HCT116 (cell line): ENCODE measurements at regions not wholly inside any gene's neighbourhood (a gene's known extent, or its start where the extent isn't known, plus 50 kb on each side); places are given as distances from the start of the nearest gene placed in this dataset.

Source experiments
- ATAC-seq: fragments of 200-7000 bp; cut with Tn5 transposase; 2 replicates; pipeline ENCODE4 v1.9.1; 2020; ENCODE audit warnings: mild to moderate bottlenecking, moderate library complexity
- BruUV-seq: library from RNA; stranded (reverse); fragments of 400-500 nt; replicated peaks from 2 replicates; lab custom pipeline; 2021; lab: Mats Ljungman, UMichigan
- CTCF ChIA-PET: fragments of 300-600 bp; sonication (Branson Sonifier 250); formaldehyde crosslinking; loops from one replicate; lab custom pipeline; 2021; ENCODE audit warnings: antibody characterized with exemption; lab: Charles Lee
- POLR2A ChIA-PET: fragments of 300-600, 350-600 bp; sonication (Branson Sonifier 250); formaldehyde crosslinking; loops from one replicate; lab custom pipeline; 2021; ENCODE audit warnings: antibody characterized with exemption; lab: Charles Lee
- RAD21 ChIA-PET, 2 experiments: fragments of 300-600 bp; sonication (Branson Sonifier 250); formaldehyde crosslinking; loops; one replicate each; lab custom pipeline; 2023; ENCODE audit warnings: low total read pairs in 2 of 2; ENCODE audit not compliant: uncharacterized antibody in 2 of 2, unreplicated experiment in 2 of 2, low non-redundant PET in 1 of 2; lab: Charles Lee
- DNase-seq: peaks from one replicate; pipeline ENCODE4 v3.0.0-alpha.2; 2010; ENCODE audit warnings: low read depth, low spot score
- H2AFZ ChIP-seq: fragments of 200-600 bp; shearing (Covaris generic), sonication (generic); 2 replicates; pipeline ENCODE4 v1.6.1; 2017; ENCODE audit warnings: low read depth, mixed run types, mixed read lengths, antibody characterized with exemption, low read length; ENCODE audit not compliant: poor library complexity, severe bottlenecking
- H3K27ac ChIP-seq: 2 replicates; pipeline ENCODE4 v1.5.1; 2012; ENCODE audit warnings: low read depth, low read length
- H3K27me3 ChIP-seq: fragments of 200-600 bp; sonication (generic); 2 replicates; pipeline ENCODE4 v1.6.1; 2016; ENCODE audit warnings: mixed run types, low read length, mixed read lengths; ENCODE audit not compliant: insufficient read depth
- H3K36me3 ChIP-seq, 2 experiments: fragments of 200-500 bp in 1 of 2; fragments of 200-600 bp in 1 of 2; sonication (Bioruptor generic) in 1 of 2; sonication (generic) in 1 of 2; 2 replicates each; pipeline versions ENCODE4 v1.5.1 to v1.6.1; 2014 to 2016; ENCODE audit warnings: low read length in 2 of 2, inconsistent platforms in 1 of 2, mixed read lengths in 1 of 2, mixed run types in 1 of 2; ENCODE audit not compliant: insufficient read depth in 2 of 2, control insufficient read depth in 1 of 2
- H3K4me1 ChIP-seq, 2 experiments: fragments of 200-600 bp in 1 of 2; sonication (generic) in 1 of 2; 2 replicates each; pipeline versions ENCODE4 v1.5.1 to v1.6.1; 2012 to 2017; ENCODE audit warnings: low read length in 2 of 2, inconsistent platforms in 1 of 2, mild to moderate bottlenecking in 1 of 2, mixed read lengths in 1 of 2, mixed run types in 1 of 2, moderate library complexity in 1 of 2; ENCODE audit not compliant: insufficient read depth in 2 of 2, control insufficient read depth in 1 of 2
- H3K4me2 ChIP-seq: fragments of 200-600 bp; sonication (generic); 2 replicates; pipeline ENCODE4 v1.6.1; 2017; ENCODE audit warnings: mixed run types, low read length, mixed read lengths
- H3K4me3 ChIP-seq, 2 experiments: fragments of 200-600 bp in 1 of 2; sonication (generic) in 1 of 2; replicated peaks in 1 of 2; 2 replicates each; pipeline ENCODE4 v1.5.1; 2011 to 2016; ENCODE audit warnings: low read length in 2 of 2, control low read depth in 1 of 2, low read depth in 1 of 2, mild to moderate bottlenecking in 1 of 2, mixed read lengths in 1 of 2, mixed run types in 1 of 2
- H3K79me2 ChIP-seq: fragments of 200-600 bp; sonication (generic); 2 replicates; pipeline ENCODE4 v1.6.1; 2017; ENCODE audit warnings: mild to moderate bottlenecking, mixed run types, low read length, moderate library complexity, mixed read lengths; ENCODE audit not compliant: insufficient read depth
- H3K9ac ChIP-seq: fragments of 200-600 bp; sonication (generic); 2 replicates; pipeline ENCODE4 v1.6.1; 2016; ENCODE audit warnings: low read length, mixed read lengths
- H3K9me2 ChIP-seq: fragments of 200-600 bp; sonication (generic), shearing (Covaris generic); 2 replicates; pipeline ENCODE4 v1.6.1; 2017; ENCODE audit warnings: mixed run types, mild to moderate bottlenecking, moderate library complexity; ENCODE audit not compliant: insufficient read depth
- H3K9me3 ChIP-seq, 2 experiments: fragments of 200-500 bp in 1 of 2; fragments of 200-600 bp in 1 of 2; sonication (Bioruptor generic) in 1 of 2; sonication (generic) in 1 of 2; 2 replicates each; pipeline ENCODE4 v1.6.1; 2014 to 2017; ENCODE audit warnings: low read length in 2 of 2, mixed read lengths in 2 of 2, inconsistent platforms in 1 of 2, low read depth in 1 of 2, mild to moderate bottlenecking in 1 of 2, mixed run types in 1 of 2, moderate library complexity in 1 of 2; ENCODE audit not compliant: control insufficient read depth in 1 of 2, insufficient read depth in 1 of 2
- H4K20me1 ChIP-seq: fragments of 200-600 bp; sonication (generic), shearing (Covaris generic); 2 replicates; pipeline ENCODE4 v1.6.1; 2017; ENCODE audit warnings: mixed run types, mild to moderate bottlenecking, moderate library complexity; ENCODE audit not compliant: insufficient read depth
- CEBPB ChIP-seq: IDR thresholded peaks from 2 replicates; pipeline ENCODE4 v1.6.1; 2012; ENCODE audit warnings: low read depth
- ELF1 ChIP-seq: IDR thresholded peaks from 2 replicates; pipeline ENCODE4 v1.6.1; 2012; ENCODE audit warnings: low read depth, borderline replicate concordance
- EZH2 ChIP-seq: fragments of 200-600 bp; sonication (generic); IDR thresholded peaks from 2 replicates; pipeline ENCODE4 v1.6.1; 2017; ENCODE audit warnings: antibody characterized with exemption, mixed run types
- POLR2A ChIP-seq: IDR thresholded peaks from 2 replicates; pipeline ENCODE4 v1.7.0; 2011; ENCODE audit warnings: borderline replicate concordance; ENCODE audit not compliant: insufficient read depth, insufficient read length; ENCODE audit errors: extremely low read depth
- SP1 ChIP-seq: IDR thresholded peaks from 2 replicates; pipeline ENCODE4 v1.6.1; 2012; ENCODE audit warnings: low read depth
- SRF ChIP-seq: IDR thresholded peaks from 2 replicates; pipeline ENCODE4 v1.6.1; 2012; ENCODE audit warnings: low read depth
- TCF7L2 ChIP-seq: IDR thresholded peaks from 2 replicates; pipeline ENCODE4 v1.7.0; 2011; ENCODE audit warnings: borderline replicate concordance, inconsistent platforms; ENCODE audit not compliant: insufficient read depth, insufficient read length; ENCODE audit errors: extremely low read depth
- intact Hi-C: fragments of 100-400 bp; cut with micrococcal nuclease; formaldehyde crosslinking; loops from 2 replicates; pipeline ENCODE4 v1.10.0; 2022
- TF ChIP-seq, protein P1 (sequence below): IDR thresholded peaks from 2 replicates; pipeline ENCODE4 v1.6.1; 2012; ENCODE audit warnings: low read depth
- TF ChIP-seq, protein P2 (sequence below): IDR thresholded peaks from 2 replicates; pipeline ENCODE4 v1.6.1; 2011; ENCODE audit warnings: mild to moderate bottlenecking, low read length, moderate library complexity; ENCODE audit not compliant: insufficient replicate concordance; ENCODE audit errors: extremely low read depth
- TF ChIP-seq, protein P3 (sequence below), 3 experiments: fragments of 200-600 bp in 1 of 3; sonication (generic) in 1 of 3; IDR thresholded peaks in 2 of 3; conservative IDR thresholded peaks in 1 of 3; 2 replicates each; pipeline ENCODE4 v1.5.1; 2012 to 2017; ENCODE audit warnings: low read depth in 2 of 3, low read length in 2 of 3, antibody characterized with exemption in 1 of 3, borderline replicate concordance in 1 of 3, control low read depth in 1 of 3, mild to moderate bottlenecking in 1 of 3, mixed read lengths in 1 of 3, mixed run types in 1 of 3, moderate library complexity in 1 of 3; ENCODE audit not compliant: insufficient read depth in 1 of 3

DNA sequence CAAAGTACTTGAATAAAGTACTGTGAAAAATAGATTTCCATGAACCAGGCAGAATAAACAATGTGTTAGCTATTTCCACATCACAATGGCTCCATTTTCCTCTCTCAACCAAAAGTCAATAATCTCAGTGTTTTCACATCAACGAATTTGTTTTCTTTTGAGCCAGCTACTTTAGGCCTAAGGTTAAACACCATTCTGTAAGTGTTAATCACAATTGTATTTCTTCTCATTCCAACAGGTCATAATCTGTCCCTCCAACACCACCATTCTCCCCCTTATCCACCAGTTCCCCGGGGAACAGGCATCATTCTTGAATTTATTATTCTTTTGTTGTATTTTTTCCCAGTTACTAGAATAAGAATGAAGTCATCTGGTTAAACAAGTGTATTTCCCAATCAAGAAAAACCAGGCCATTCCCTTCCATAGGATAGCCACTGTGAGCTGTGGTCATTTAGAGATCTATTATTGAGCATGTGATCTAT, 66.2 kb upstream of the PALMD start:
- no peak for TF ChIP-seq TCF7L2
- TF ChIP-seq CEBPB: no peak
- TF ChIP-seq POLR2A: no peak
- TF ChIP-seq, protein P1, sequence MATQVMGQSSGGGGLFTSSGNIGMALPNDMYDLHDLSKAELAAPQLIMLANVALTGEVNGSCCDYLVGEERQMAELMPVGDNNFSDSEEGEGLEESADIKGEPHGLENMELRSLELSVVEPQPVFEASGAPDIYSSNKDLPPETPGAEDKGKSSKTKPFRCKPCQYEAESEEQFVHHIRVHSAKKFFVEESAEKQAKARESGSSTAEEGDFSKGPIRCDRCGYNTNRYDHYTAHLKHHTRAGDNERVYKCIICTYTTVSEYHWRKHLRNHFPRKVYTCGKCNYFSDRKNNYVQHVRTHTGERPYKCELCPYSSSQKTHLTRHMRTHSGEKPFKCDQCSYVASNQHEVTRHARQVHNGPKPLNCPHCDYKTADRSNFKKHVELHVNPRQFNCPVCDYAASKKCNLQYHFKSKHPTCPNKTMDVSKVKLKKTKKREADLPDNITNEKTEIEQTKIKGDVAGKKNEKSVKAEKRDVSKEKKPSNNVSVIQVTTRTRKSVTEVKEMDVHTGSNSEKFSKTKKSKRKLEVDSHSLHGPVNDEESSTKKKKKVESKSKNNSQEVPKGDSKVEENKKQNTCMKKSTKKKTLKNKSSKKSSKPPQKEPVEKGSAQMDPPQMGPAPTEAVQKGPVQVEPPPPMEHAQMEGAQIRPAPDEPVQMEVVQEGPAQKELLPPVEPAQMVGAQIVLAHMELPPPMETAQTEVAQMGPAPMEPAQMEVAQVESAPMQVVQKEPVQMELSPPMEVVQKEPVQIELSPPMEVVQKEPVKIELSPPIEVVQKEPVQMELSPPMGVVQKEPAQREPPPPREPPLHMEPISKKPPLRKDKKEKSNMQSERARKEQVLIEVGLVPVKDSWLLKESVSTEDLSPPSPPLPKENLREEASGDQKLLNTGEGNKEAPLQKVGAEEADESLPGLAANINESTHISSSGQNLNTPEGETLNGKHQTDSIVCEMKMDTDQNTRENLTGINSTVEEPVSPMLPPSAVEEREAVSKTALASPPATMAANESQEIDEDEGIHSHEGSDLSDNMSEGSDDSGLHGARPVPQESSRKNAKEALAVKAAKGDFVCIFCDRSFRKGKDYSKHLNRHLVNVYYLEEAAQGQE: no peak
- TF ChIP-seq, protein P2, sequence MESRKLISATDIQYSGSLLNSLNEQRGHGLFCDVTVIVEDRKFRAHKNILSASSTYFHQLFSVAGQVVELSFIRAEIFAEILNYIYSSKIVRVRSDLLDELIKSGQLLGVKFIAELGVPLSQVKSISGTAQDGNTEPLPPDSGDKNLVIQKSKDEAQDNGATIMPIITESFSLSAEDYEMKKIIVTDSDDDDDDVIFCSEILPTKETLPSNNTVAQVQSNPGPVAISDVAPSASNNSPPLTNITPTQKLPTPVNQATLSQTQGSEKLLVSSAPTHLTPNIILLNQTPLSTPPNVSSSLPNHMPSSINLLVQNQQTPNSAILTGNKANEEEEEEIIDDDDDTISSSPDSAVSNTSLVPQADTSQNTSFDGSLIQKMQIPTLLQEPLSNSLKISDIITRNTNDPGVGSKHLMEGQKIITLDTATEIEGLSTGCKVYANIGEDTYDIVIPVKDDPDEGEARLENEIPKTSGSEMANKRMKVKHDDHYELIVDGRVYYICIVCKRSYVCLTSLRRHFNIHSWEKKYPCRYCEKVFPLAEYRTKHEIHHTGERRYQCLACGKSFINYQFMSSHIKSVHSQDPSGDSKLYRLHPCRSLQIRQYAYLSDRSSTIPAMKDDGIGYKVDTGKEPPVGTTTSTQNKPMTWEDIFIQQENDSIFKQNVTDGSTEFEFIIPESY: no peak
- TF ChIP-seq EZH2: no peak
- no peak for TF ChIP-seq SP1
- TF ChIP-seq, protein P3, sequence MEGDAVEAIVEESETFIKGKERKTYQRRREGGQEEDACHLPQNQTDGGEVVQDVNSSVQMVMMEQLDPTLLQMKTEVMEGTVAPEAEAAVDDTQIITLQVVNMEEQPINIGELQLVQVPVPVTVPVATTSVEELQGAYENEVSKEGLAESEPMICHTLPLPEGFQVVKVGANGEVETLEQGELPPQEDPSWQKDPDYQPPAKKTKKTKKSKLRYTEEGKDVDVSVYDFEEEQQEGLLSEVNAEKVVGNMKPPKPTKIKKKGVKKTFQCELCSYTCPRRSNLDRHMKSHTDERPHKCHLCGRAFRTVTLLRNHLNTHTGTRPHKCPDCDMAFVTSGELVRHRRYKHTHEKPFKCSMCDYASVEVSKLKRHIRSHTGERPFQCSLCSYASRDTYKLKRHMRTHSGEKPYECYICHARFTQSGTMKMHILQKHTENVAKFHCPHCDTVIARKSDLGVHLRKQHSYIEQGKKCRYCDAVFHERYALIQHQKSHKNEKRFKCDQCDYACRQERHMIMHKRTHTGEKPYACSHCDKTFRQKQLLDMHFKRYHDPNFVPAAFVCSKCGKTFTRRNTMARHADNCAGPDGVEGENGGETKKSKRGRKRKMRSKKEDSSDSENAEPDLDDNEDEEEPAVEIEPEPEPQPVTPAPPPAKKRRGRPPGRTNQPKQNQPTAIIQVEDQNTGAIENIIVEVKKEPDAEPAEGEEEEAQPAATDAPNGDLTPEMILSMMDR (IDR thresholded peaks at IDR 0.05 in 2 of 3, conservative IDR thresholded peaks at IDR 0.05 in 1 of 3; ENCODE audit: borderline replicate concordance in 1 of 3, insufficient read depth in 1 of 3, low read depth in 2 of 3, low read length in 2 of 3): no peak
- no peak for TF ChIP-seq ELF1
- no peak for TF ChIP-seq SRF
- POLR2A ChIA-PET: no interaction called here
- no peaks in the 10 kb centered on the region for H3K27me3 ChIP-seq
- H3K36me3 ChIP-seq: no peaks in the 10 kb centered on the region
- RAD21 ChIA-PET: no interaction called here
- H3K4me1 ChIP-seq: no peaks in the 10 kb centered on the region
- H3K9me2 ChIP-seq: no peaks in the 10 kb centered on the region
- BruUV-seq: no TSS peak
- no peak overlapping the region for H3K27ac ChIP-seq
- H3K9me3 ChIP-seq: no peaks in the 10 kb centered on the region
- DNase-seq (no peak), ATAC-seq (no peak)
- no peak overlapping the region for H3K9ac ChIP-seq
- no peaks in the 10 kb centered on the region for H3K79me2 ChIP-seq
- H2AFZ ChIP-seq: no peak overlapping the region
- H4K20me1 ChIP-seq: no peaks in the 10 kb centered on the region
- H3K4me3 ChIP-seq: no peak overlapping the region
- CTCF ChIA-PET: no interaction called here
- intact Hi-C loops: no loop called here
- H3K4me2 ChIP-seq: no peak overlapping the region
